SK-N-SH (cell line): ENCODE measurements at regions not wholly inside any gene's neighbourhood (a gene's known extent, or its start where the extent isn't known, plus 50 kb on each side); places are given as distances from the start of the nearest gene placed in this dataset.

Source experiments
- CTCF ChIA-PET: fragments of 300-600, 350-600 bp; formaldehyde crosslinking; extraction: SDS; loops from one replicate; lab custom pipeline; 2021; lab: Yijun Ruan, JAX
- POLR2A ChIA-PET: fragments of 350-600 bp; sonication (Branson Sonifier 250); formaldehyde crosslinking; extraction: SDS; loops from one replicate; lab custom pipeline; 2020; ENCODE audit warnings: antibody characterized with exemption, inconsistent platforms; lab: Yijun Ruan, JAX
- DNase-seq: peaks from one replicate; pipeline ENCODE4 v3.0.0; 2012
- H2AFZ ChIP-seq: fragments of 200-600 bp; sonication (generic); 2 replicates; pipeline ENCODE4 v1.8.1; 2016; ENCODE audit warnings: antibody characterized with exemption, mild to moderate bottlenecking, low read depth
- H3F3A ChIP-seq: fragments of 200-600 bp; sonication (generic); replicated peaks from 2 replicates; pipeline ENCODE3; 2016; ENCODE audit warnings: antibody characterized with exemption, mild to moderate bottlenecking; ENCODE audit not compliant: insufficient read depth
- H3K27ac ChIP-seq, 2 experiments: fragments of 200-500 bp in 1 of 2; fragments of 200-600 bp in 1 of 2; sonication (Bioruptor generic) in 1 of 2; sonication (generic), shearing (Covaris generic) in 1 of 2; 2 replicates each; pipeline versions ENCODE4 v1.5.1 to v1.6.1; 2014 to 2016; ENCODE audit warnings: low read depth in 2 of 2, inconsistent platforms in 1 of 2, low read length in 1 of 2, mild to moderate bottlenecking in 1 of 2, mixed read lengths in 1 of 2
- H3K27me3 ChIP-seq: fragments of 200-600 bp; sonication (generic), shearing (Covaris generic); 2 replicates; pipeline ENCODE4 v1.6.1; 2016; ENCODE audit warnings: mixed run types; ENCODE audit not compliant: insufficient read depth
- H3K36me3 ChIP-seq, 2 experiments: fragments of 200-500 bp in 1 of 2; fragments of 200-600 bp in 1 of 2; sonication (Bioruptor generic) in 1 of 2; sonication (generic) in 1 of 2; replicated peaks in 1 of 2; 2 replicates each; pipeline versions ENCODE3 to v1.5.1; 2014 to 2016; ENCODE audit warnings: low read length in 1 of 2, mild to moderate bottlenecking in 1 of 2; ENCODE audit not compliant: insufficient read depth in 2 of 2, control insufficient read depth in 1 of 2
- H3K4me1 ChIP-seq, 2 experiments: fragments of 200-500 bp in 1 of 2; fragments of 200-600 bp in 1 of 2; sonication (Bioruptor generic) in 1 of 2; sonication (generic), shearing (Covaris generic) in 1 of 2; 2 replicates each; pipeline versions ENCODE4 v1.5.1 to v1.6.1; 2014 to 2016; ENCODE audit warnings: low read depth in 1 of 2, low read length in 1 of 2, mixed run types in 1 of 2; ENCODE audit not compliant: insufficient read depth in 2 of 2, control insufficient read depth in 1 of 2
- H3K4me2 ChIP-seq: fragments of 200-600 bp; sonication (generic), shearing (Covaris generic); 2 replicates; pipeline ENCODE4 v1.6.1; 2017; ENCODE audit warnings: mixed run types
- H3K4me3 ChIP-seq, 2 experiments: fragments of 200-500 bp in 1 of 2; fragments of 200-600 bp in 1 of 2; sonication (Bioruptor generic) in 1 of 2; sonication (generic), shearing (Covaris generic) in 1 of 2; 2 replicates each; pipeline versions ENCODE4 v1.5.1 to v1.8.1; 2014 to 2016; ENCODE audit warnings: low read depth in 2 of 2, inconsistent platforms in 1 of 2, low read length in 1 of 2, mild to moderate bottlenecking in 1 of 2, mixed read lengths in 1 of 2, moderate library complexity in 1 of 2
- H3K79me2 ChIP-seq: fragments of 200-600 bp; sonication (generic); 2 replicates; pipeline ENCODE4 v1.8.1; 2017; ENCODE audit warnings: mild to moderate bottlenecking; ENCODE audit not compliant: insufficient read depth
- H3K9ac ChIP-seq: fragments of 200-600 bp; sonication (generic); 2 replicates; pipeline ENCODE4 v1.6.1; 2017; ENCODE audit warnings: mixed run types
- H3K9me2 ChIP-seq: fragments of 200-600 bp; sonication (generic); 2 replicates; pipeline ENCODE4 v1.6.1; 2017; ENCODE audit warnings: mixed run types
- H3K9me3 ChIP-seq: fragments of 200-600 bp; sonication (generic); 2 replicates; pipeline ENCODE4 v1.6.1; 2017; ENCODE audit warnings: mixed run types, mild to moderate bottlenecking, moderate library complexity
- H4K20me1 ChIP-seq: fragments of 200-600 bp; sonication (generic); 2 replicates; pipeline ENCODE4 v1.6.1; 2017; ENCODE audit warnings: mild to moderate bottlenecking, mixed run types; ENCODE audit not compliant: insufficient read depth
- CTCF ChIP-seq: fragments of 200-600 bp; sonication (generic); IDR thresholded peaks from 2 replicates; pipeline ENCODE4 v1.6.1; 2017; ENCODE audit warnings: antibody characterized with exemption, mild to moderate bottlenecking, moderate library complexity
- EP300 ChIP-seq, 2 experiments: IDR thresholded peaks; 2 replicates each; pipeline versions ENCODE4 v1.4.0 to v1.6.1; 2012; ENCODE audit warnings: borderline replicate concordance in 1 of 2, low read depth in 1 of 2, low read length in 1 of 2
- FOSL2 ChIP-seq: IDR thresholded peaks from 2 replicates; pipeline ENCODE4 v1.4.0; 2012; ENCODE audit warnings: low read depth, mild to moderate bottlenecking, moderate library complexity, borderline replicate concordance
- FOXJ3 ChIP-seq: sonication (generic); formaldehyde crosslinking; IDR thresholded peaks from 2 replicates; pipeline ENCODE4 v1.5.1; 2020; ENCODE audit warnings: mild to moderate bottlenecking, missing genetic modification reagents
- MEF2A ChIP-seq: IDR thresholded peaks from 2 replicates; pipeline ENCODE4 v1.4.0; 2012; ENCODE audit warnings: low read depth, borderline replicate concordance
- NFIC ChIP-seq: IDR thresholded peaks from 2 replicates; pipeline ENCODE4 v1.4.0; 2012; ENCODE audit warnings: borderline replicate concordance
- POLR2AphosphoS5 ChIP-seq: IDR thresholded peaks from 2 replicates; pipeline ENCODE4 v1.6.1; 2012; ENCODE audit warnings: low read depth, low read length
- RCOR1 ChIP-seq: fragments of 150-350 bp; IDR thresholded peaks from 2 replicates; pipeline ENCODE4 v1.6.1; 2017; ENCODE audit warnings: antibody characterized with exemption, low read length
- RXRA ChIP-seq: IDR thresholded peaks from 2 replicates; pipeline ENCODE4 v1.4.0; 2012; ENCODE audit warnings: low read depth, mild to moderate bottlenecking, borderline replicate concordance
- SIN3A ChIP-seq: IDR thresholded peaks from 2 replicates; pipeline ENCODE4 v1.6.1; 2012; ENCODE audit warnings: low read depth, mild to moderate bottlenecking, low read length, moderate library complexity, borderline replicate concordance
- SMC3 ChIP-seq: IDR thresholded peaks from 2 replicates; pipeline ENCODE4 v1.6.1; 2012; ENCODE audit warnings: low read depth, low read length, improper control_type of control experiment
- WGBS: methylation state at CpG from one replicate; pipeline ENCODE4 v1.1.6; 2017; ENCODE audit warnings: low lambda C conversion rate; 5-methylcytosine and 5-hydroxymethylcytosine counted together
- TF ChIP-seq, protein P1 (sequence below): IDR thresholded peaks from 2 replicates; pipeline ENCODE4 v1.4.0; 2012; ENCODE audit warnings: low read depth, borderline replicate concordance
- TF ChIP-seq, protein P2 (sequence below): IDR thresholded peaks from 2 replicates; pipeline ENCODE4 v1.6.1; 2012; ENCODE audit warnings: mild to moderate bottlenecking, low read depth, low read length, moderate library complexity

DNA sequence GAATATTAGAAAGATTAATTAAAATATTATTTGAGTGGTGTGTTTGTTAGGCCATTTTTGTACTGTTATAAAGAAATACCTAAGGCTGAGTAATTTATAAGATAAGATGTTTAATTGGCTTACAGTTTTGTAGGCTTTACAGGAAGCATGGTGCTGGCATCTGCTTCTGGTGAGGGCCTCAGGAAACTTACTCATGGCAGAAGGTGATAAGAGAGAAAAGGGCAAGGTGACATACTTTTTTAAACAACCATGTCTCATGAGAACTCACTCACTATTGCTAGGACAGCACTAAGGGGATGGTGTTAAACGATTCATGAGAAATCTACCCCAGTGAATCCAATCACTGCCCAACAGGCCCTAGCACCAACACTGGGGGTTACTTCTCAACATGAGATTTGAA lies 56.7 kb upstream of the RGS21 start:
- DNase-seq = no peak
- Histone ChIP-seq H3F3A (no peaks in the 10 kb centered on the region), H3K27ac (no peak overlapping the region), H3K27me3 (no peaks in the 10 kb centered on the region), H3K36me3 (no peaks in the 10 kb centered on the region), H3K4me1 (no peaks in the 10 kb centered on the region), H2AFZ (no peak overlapping the region), H3K9me3 (no peaks in the 10 kb centered on the region), H3K9me2 (no peaks in the 10 kb centered on the region), H3K4me3 (no peak overlapping the region), H3K4me2 (no peak overlapping the region), H4K20me1 (no peaks in the 10 kb centered on the region), H3K9ac (no peak overlapping the region), H3K79me2 (no peaks in the 10 kb centered on the region)
- ChIA-PET POLR2A (no interaction called here), CTCF (no interaction called here)
- TF ChIP-seq POLR2AphosphoS5 = no peak
- 0% methylated on average over 1 of the region's 1 CpG for WGBS

DNA sequence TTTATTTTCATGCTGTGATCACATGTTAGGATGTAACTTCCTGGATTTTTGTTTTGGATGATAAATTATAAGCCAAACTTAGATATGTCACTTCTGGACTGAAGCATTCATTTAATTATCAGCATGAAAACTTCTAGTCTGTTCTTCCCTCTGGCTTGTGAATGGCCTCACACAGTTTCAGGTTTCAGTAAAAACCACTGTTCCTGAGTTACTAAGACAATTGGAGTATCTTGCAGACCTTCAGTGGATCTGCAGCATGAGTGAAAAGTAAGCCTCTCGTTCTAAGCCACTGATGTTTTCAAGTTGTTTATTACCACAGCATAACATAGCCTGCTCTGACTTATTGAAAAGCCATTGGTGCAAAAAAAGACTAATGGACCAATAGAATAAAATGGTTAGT lies 55.3 kb upstream of the RGS21 start:
- POLR2A ChIA-PET = no interaction called here
- H2AFZ ChIP-seq = no peak overlapping the region

GRCh38 chr1:192263436-192263835 lies 53.4 kb upstream of the RGS21 start:
- no peaks in the 10 kb centered on the region for H3K4me1 ChIP-seq
- peak overlapping the region in 1 of 2 experiments; percentile 17; a peak in 1 of 4 replicates for H3K27ac ChIP-seq
- H3K4me3 ChIP-seq = no peak overlapping the region
- H3F3A ChIP-seq = no peaks in the 10 kb centered on the region
- ChIA-PET CTCF (no interaction called here), POLR2A (no interaction called here)
- no peaks in the 10 kb centered on the region for H3K9me2 ChIP-seq
- no peaks in the 10 kb centered on the region for H3K27me3 ChIP-seq
- H3K9ac ChIP-seq = no peak overlapping the region
- no peaks in the 10 kb centered on the region for H3K9me3 ChIP-seq
- H3K79me2 ChIP-seq = no peaks in the 10 kb centered on the region
- 10% methylated on average over 2 of the region's 2 CpGs for WGBS
- DNase-seq = no peak
- H4K20me1 ChIP-seq = no peaks in the 10 kb centered on the region
- no peak overlapping the region for H2AFZ ChIP-seq
- no peaks in the 10 kb centered on the region for H3K36me3 ChIP-seq
- peak overlapping the region; percentile 6; the same call in 1 of the 2 replicates for H3K4me2 ChIP-seq
- no peak for TF ChIP-seq RXRA
- TF ChIP-seq FOSL2 = no peak
- TF ChIP-seq CTCF = no peak
- no peak for TF ChIP-seq SIN3A
- no peak for TF ChIP-seq NFIC
- no peak for TF ChIP-seq SMC3
- TF ChIP-seq RCOR1 = no peak
- no peak for TF ChIP-seq MEF2A
- TF ChIP-seq, protein P1, sequence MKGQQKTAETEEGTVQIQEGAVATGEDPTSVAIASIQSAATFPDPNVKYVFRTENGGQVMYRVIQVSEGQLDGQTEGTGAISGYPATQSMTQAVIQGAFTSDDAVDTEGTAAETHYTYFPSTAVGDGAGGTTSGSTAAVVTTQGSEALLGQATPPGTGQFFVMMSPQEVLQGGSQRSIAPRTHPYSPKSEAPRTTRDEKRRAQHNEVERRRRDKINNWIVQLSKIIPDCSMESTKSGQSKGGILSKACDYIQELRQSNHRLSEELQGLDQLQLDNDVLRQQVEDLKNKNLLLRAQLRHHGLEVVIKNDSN = no peak
- no peak for TF ChIP-seq EP300 (IDR thresholded peaks at IDR 0.05; ENCODE audit: borderline replicate concordance in 1 of 2, low read depth in 1 of 2, low read length in 1 of 2)
- TF ChIP-seq FOXJ3 = no peak
- no peak for TF ChIP-seq POLR2AphosphoS5

More for the DNA sequence above, 55.3 kb upstream of the RGS21 start:
- TF ChIP-seq, protein P2, sequence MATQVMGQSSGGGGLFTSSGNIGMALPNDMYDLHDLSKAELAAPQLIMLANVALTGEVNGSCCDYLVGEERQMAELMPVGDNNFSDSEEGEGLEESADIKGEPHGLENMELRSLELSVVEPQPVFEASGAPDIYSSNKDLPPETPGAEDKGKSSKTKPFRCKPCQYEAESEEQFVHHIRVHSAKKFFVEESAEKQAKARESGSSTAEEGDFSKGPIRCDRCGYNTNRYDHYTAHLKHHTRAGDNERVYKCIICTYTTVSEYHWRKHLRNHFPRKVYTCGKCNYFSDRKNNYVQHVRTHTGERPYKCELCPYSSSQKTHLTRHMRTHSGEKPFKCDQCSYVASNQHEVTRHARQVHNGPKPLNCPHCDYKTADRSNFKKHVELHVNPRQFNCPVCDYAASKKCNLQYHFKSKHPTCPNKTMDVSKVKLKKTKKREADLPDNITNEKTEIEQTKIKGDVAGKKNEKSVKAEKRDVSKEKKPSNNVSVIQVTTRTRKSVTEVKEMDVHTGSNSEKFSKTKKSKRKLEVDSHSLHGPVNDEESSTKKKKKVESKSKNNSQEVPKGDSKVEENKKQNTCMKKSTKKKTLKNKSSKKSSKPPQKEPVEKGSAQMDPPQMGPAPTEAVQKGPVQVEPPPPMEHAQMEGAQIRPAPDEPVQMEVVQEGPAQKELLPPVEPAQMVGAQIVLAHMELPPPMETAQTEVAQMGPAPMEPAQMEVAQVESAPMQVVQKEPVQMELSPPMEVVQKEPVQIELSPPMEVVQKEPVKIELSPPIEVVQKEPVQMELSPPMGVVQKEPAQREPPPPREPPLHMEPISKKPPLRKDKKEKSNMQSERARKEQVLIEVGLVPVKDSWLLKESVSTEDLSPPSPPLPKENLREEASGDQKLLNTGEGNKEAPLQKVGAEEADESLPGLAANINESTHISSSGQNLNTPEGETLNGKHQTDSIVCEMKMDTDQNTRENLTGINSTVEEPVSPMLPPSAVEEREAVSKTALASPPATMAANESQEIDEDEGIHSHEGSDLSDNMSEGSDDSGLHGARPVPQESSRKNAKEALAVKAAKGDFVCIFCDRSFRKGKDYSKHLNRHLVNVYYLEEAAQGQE = no peak
- H3K9ac ChIP-seq = no peak overlapping the region
- no peaks in the 10 kb centered on the region for H3K9me3 ChIP-seq
- WGBS = 0% methylated on average over 1 of the region's 1 CpG
- CTCF ChIA-PET = no interaction called here
- no peaks in the 10 kb centered on the region for H3K79me2 ChIP-seq
- DNase-seq = no peak
- no peaks in the 10 kb centered on the region for H4K20me1 ChIP-seq
- H3K4me3 ChIP-seq = no peak overlapping the region
- H3K27ac ChIP-seq = no peak overlapping the region
- no peaks in the 10 kb centered on the region for H3K4me1 ChIP-seq
- H3K36me3 ChIP-seq = no peaks in the 10 kb centered on the region
- H3K27me3 ChIP-seq = no peaks in the 10 kb centered on the region
- no peaks in the 10 kb centered on the region for H3K9me2 ChIP-seq
- H3K4me2 ChIP-seq = no peak overlapping the region
- H3F3A ChIP-seq = no peaks in the 10 kb centered on the region
